HepG2 (cell line): ENCODE measurements at regions not wholly inside any gene's neighbourhood (a gene's known extent, or its start where the extent isn't known, plus 50 kb on each side); places are given as distances from the start of the nearest gene placed in this dataset.

ENCODE experiments used
- ARNT2 ChIP-seq: sonication (generic); formaldehyde crosslinking; IDR thresholded peaks from 2 replicates; pipeline ENCODE4 v1.8.0; 2022; ENCODE audit warnings: mild to moderate bottlenecking, low read depth, missing genetic modification reagents, moderate library complexity
- BORCS8-MEF2B ChIP-seq: sonication (generic); formaldehyde crosslinking; IDR thresholded peaks from 2 replicates; pipeline ENCODE4 v1.8.0; 2022; ENCODE audit warnings: mild to moderate bottlenecking, missing genetic modification reagents
- E2F5 ChIP-seq: sonication (generic); formaldehyde crosslinking; conservative IDR thresholded peaks from 2 replicates; pipeline ENCODE4 v1.4.0; 2020; ENCODE audit warnings: missing genetic modification reagents
- EEA1 ChIP-seq: sonication (generic); formaldehyde crosslinking; IDR thresholded peaks from 2 replicates; pipeline ENCODE4 v1.5.1; 2020; ENCODE audit warnings: mild to moderate bottlenecking, missing genetic modification reagents, borderline replicate concordance
- ELF3 ChIP-seq: IDR thresholded peaks from 2 replicates; pipeline ENCODE4 v1.6.1; 2016; ENCODE audit warnings: missing genetic modification reagents, missing compliant biosample characterization
- FIP1L1 ChIP-seq: fragments of 200-400 bp; formaldehyde crosslinking; IDR thresholded peaks from 2 replicates; pipeline ENCODE4 v1.6.1; 2018; ENCODE audit warnings: low read depth, mild to moderate bottlenecking, low read length, moderate library complexity, borderline replicate concordance; ENCODE audit not compliant: insufficient read depth
- FOSL2 ChIP-seq: sonication (generic); formaldehyde crosslinking; IDR thresholded peaks from 2 replicates; pipeline ENCODE4 v1.4.0; 2020; ENCODE audit warnings: missing genetic modification reagents
- FOXA3 ChIP-seq: IDR thresholded peaks from 2 replicates; pipeline ENCODE4 v1.6.1; 2016; ENCODE audit warnings: missing genetic modification reagents, missing compliant biosample characterization
- FOXC1 ChIP-seq: sonication (generic); formaldehyde crosslinking; IDR thresholded peaks from 2 replicates; pipeline ENCODE4 v1.8.0; 2022; ENCODE audit warnings: mild to moderate bottlenecking, missing genetic modification reagents, borderline replicate concordance
- GMEB2 ChIP-seq: IDR thresholded peaks from 2 replicates; pipeline ENCODE4 v1.6.1; 2016; ENCODE audit warnings: missing biosample characterization, missing genetic modification reagents, low read depth
- HIC2 ChIP-seq: sonication (generic); formaldehyde crosslinking; IDR thresholded peaks from 2 replicates; pipeline ENCODE4 v1.9.0; 2022; ENCODE audit warnings: low read depth, missing genetic modification reagents
- IKZF1 ChIP-seq: fragments of 450-650 bp; IDR thresholded peaks from 2 replicates; pipeline ENCODE4 v1.7.1; 2016
- MAX ChIP-seq: IDR thresholded peaks from 2 replicates; pipeline ENCODE4 v1.6.1; 2012; ENCODE audit warnings: inconsistent platforms
- NR2F1 ChIP-seq, 2 experiments: fragments of 450-650 bp in 1 of 2; formaldehyde crosslinking in 1 of 2; IDR thresholded peaks; 2 replicates each; pipeline versions ENCODE4 v1.5.0 to v1.6.1; 2016 to 2020; ENCODE audit warnings: mild to moderate bottlenecking in 1 of 2, missing compliant biosample characterization in 1 of 2, missing genetic modification reagents in 1 of 2, moderate library complexity in 1 of 2
- PREB ChIP-seq: sonication (generic); formaldehyde crosslinking; IDR thresholded peaks from 2 replicates; pipeline ENCODE4 v1.4.0; 2020; ENCODE audit warnings: missing genetic modification reagents
- SIX1 ChIP-seq: sonication (generic); formaldehyde crosslinking; IDR thresholded peaks from 2 replicates; pipeline ENCODE4 v1.4.0; 2020; ENCODE audit warnings: missing genetic modification reagents, borderline replicate concordance
- ZBTB38 ChIP-seq: sonication (generic); formaldehyde crosslinking; IDR thresholded peaks from 2 replicates; pipeline ENCODE4 v1.5.1; 2020; ENCODE audit warnings: mild to moderate bottlenecking, missing genetic modification reagents
- ZNF121 ChIP-seq: sonication (generic); formaldehyde crosslinking; IDR thresholded peaks from 2 replicates; pipeline ENCODE4 v1.5.0; 2020; ENCODE audit warnings: mild to moderate bottlenecking, missing genetic modification reagents
- ZNF3 ChIP-seq: IDR thresholded peaks from 2 replicates; pipeline ENCODE4 v1.7.0; 2017; ENCODE audit warnings: inconsistent platforms
- ZNF572 ChIP-seq: sonication (generic); formaldehyde crosslinking; IDR thresholded peaks from 2 replicates; pipeline ENCODE4 v1.5.1; 2020; ENCODE audit warnings: mild to moderate bottlenecking, missing genetic modification reagents
- ZNF768 ChIP-seq: sonication (generic); formaldehyde crosslinking; IDR thresholded peaks from 2 replicates; pipeline ENCODE4 v1.4.0; 2020; ENCODE audit warnings: missing genetic modification reagents
- ZNF773 ChIP-seq: sonication (generic); formaldehyde crosslinking; IDR thresholded peaks from 2 replicates; pipeline ENCODE4 v1.4.0; 2020; ENCODE audit warnings: missing genetic modification reagents, borderline replicate concordance
- TF ChIP-seq, protein P1 (sequence below): sonication (generic); formaldehyde crosslinking; conservative IDR thresholded peaks from 2 replicates; pipeline ENCODE4 v1.8.0; 2022; ENCODE audit warnings: missing genetic modification reagents

DNA sequence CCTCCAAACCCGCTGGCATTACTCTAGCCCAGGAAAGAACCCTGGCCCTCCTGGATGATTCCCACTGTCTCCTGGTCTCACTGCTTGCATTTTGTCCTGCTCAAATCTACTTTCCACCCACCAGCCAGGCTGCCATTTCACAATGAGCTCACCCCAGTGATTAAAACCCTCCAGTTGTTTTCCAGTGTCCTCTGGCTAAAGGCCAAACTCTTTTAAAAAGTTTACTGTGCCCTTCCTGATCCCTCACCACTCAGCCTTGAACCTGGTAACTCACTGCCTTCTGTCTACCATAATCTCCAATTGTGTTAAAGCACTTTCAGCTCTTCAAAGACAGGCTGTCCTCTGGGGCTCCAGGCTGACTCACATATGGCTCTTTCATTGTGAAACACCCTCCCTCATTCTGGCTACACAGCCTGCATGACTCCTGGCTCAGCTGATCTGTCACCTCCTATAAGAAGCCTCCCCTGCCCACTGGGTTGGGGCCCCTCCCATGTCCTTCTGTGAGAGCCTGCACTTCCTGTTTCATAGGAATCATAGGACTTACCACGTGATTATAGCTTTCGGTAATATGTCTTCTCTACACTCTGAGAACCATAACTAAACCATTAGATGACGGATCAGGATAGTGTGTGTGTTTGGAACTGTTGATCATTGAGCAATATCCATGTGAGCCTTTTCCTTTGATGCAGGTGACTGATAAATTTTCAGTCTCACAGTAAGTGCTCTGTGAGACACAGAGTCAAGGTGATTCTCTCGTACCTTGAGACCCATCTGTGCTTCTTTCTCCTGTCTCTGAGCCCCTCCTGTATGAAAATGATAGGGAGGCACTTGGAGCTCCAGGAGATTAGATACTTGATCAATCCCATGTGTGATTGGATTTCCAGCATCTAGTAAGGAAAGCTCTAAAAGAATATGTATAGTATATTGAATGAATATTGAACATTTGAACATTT lies 590.8 kb upstream of the ID2 start (continued):
- TF ChIP-seq ZNF572: no peak
- TF ChIP-seq FIP1L1: no peak
- no peak for TF ChIP-seq EEA1 (CRISPR knock-in tag)
- peak; percentile 95 for TF ChIP-seq ELF3 (CRISPR knock-in tag)
- TF ChIP-seq IKZF1: no peak
- peak; percentile 77 to 92 for TF ChIP-seq NR2F1 (CRISPR knock-in tag; IDR thresholded peaks at IDR 0.05)
- TF ChIP-seq ZNF121: no peak
- no peak for TF ChIP-seq ZNF768 (CRISPR knock-in tag)
- peak; percentile 98 for TF ChIP-seq FOSL2 (CRISPR knock-in tag)
- TF ChIP-seq SIX1 (CRISPR knock-in tag): peak; percentile 74
- TF ChIP-seq GMEB2 (CRISPR knock-in tag): no peak
- TF ChIP-seq E2F5 (CRISPR knock-in tag): no peak
- TF ChIP-seq HIC2: no peak
- peak; percentile 39; the same call in 1 of the 2 replicates for TF ChIP-seq BORCS8-MEF2B (CRISPR knock-in tag)
- TF ChIP-seq ZNF773: no peak
- no peak for TF ChIP-seq ZNF3 (CRISPR knock-in tag)
- peak; percentile 73; the same call in 1 of the 2 replicates for TF ChIP-seq MAX
- TF ChIP-seq PREB (CRISPR knock-in tag): no peak
- TF ChIP-seq, protein P1, sequence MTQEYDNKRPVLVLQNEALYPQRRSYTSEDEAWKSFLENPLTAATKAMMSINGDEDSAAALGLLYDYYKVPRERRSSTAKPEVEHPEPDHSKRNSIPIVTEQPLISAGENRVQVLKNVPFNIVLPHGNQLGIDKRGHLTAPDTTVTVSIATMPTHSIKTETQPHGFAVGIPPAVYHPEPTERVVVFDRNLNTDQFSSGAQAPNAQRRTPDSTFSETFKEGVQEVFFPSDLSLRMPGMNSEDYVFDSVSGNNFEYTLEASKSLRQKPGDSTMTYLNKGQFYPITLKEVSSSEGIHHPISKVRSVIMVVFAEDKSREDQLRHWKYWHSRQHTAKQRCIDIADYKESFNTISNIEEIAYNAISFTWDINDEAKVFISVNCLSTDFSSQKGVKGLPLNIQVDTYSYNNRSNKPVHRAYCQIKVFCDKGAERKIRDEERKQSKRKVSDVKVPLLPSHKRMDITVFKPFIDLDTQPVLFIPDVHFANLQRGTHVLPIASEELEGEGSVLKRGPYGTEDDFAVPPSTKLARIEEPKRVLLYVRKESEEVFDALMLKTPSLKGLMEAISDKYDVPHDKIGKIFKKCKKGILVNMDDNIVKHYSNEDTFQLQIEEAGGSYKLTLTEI (CRISPR knock-in tag): no peak
- TF ChIP-seq FOXC1 (CRISPR knock-in tag): no peak
- TF ChIP-seq ARNT2: peak; percentile 57; the same call in 1 of the 2 replicates
- peak; percentile 67 for TF ChIP-seq ZBTB38
- TF ChIP-seq FOXA3 (CRISPR knock-in tag): peak; percentile 85
